ENCODE measurements at regions not wholly inside any gene's neighbourhood (a gene's known extent, or its start where the extent isn't known, plus 50 kb on each side); places are given as distances from the start of the nearest gene placed in this dataset.

DNA sequence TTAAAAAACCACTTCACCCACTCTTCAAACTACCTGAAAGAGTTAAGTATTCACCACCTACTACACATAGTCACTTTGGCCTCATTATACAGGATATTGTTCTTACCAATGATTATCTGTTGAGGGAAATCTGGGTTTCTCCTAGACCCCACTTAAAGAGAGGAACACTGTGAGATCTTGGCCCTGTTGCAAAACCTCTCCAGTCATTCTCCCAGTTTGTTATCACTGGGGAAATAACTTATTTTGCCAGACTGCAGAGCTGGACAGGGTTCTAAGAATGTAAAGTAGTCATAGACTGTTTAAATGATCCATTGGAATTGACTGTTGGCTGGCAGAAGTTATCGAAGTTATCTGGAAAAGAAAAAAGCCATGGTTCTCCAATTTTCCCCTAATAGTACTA lies 143.8 kb downstream of the HGF start:
- POLR2A ChIA-PET: no interaction called here
- WGBS (ENCODE audit: insufficient coverage): no CpG with 5 or more reads among the region's 1 CpG

DNA sequence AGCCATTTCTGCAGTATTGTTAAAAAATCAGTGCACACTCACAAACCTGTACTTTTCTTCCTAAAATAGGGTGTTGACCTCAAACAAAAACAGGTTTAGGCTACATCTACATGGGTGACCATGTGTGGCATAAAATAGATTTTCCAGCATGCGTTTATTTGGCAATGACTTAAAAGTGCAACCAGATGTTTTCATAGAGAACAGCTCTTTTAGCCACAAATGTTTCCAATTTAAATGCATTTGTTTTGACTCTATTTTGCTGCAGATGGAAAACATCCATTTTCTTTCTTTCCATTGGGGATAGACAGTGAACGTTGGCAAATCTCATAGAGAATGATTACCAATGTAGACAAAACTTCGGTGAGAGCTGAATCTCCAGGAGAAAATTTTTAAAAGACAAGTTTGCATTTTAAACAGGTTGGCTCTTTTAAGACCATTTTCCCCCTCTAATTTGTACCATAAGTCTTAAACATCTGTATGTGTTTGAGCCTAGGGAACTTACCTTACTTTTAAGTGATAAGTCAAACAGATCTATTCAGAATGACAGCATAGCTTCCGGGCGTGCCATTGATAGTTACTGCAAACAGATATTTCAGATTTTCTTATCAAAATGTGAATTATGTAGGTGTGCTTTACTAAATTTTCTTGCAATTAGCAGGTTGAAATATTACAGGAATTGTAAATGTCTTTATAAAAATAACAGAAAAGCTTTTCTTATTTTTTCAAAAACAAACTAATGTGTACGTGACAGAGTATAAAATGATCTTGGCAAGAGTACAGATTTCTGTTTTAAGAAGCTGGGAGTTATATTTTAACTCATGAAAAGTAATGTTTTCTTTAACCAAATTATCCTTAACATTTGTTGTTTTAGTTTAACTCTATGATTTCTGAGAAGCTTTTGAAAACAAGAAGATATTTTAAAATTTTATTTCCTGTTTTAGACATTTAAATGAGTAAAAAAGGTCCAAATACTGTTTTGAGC lies 144.9 kb downstream of the HGF start:
- Histone ChIP-seq H2AFZ (ENCODE audit: insufficient read depth, low read depth, low read length, poor library complexity, severe bottlenecking) (no peak overlapping the region), H3K79me2 (ENCODE audit: control insufficient read depth, insufficient read depth, low read length) (no peaks in the 10 kb centered on the region), H3K9ac (ENCODE audit: low read length) (no peak overlapping the region), H3K36me3 (replicated peaks in 1 of 2; ENCODE audit: control extremely low read depth in 1 of 2, control insufficient read depth in 1 of 2, extremely low read depth in 1 of 2, insufficient read depth in 2 of 2, low read length in 1 of 2) (no peaks in the 10 kb centered on the region), H3K4me3 (ENCODE audit: control extremely low read depth in 1 of 5, extremely low read depth in 1 of 5, insufficient read depth in 1 of 5, low read depth in 2 of 5, low read length in 4 of 5) (no peak overlapping the region), H3K4me1 (ENCODE audit: control insufficient read depth in 2 of 2, insufficient read depth in 2 of 2, low read length in 2 of 2) (no peaks in the 10 kb centered on the region), H3K9me3 (ENCODE audit: control extremely low read depth in 1 of 3, control insufficient read depth in 2 of 3, insufficient read depth in 1 of 3, low read length in 2 of 3) (no peaks in the 10 kb centered on the region), H3K27me3 (replicated peaks in 1 of 4; ENCODE audit: control extremely low read depth in 1 of 4, control insufficient read depth in 3 of 4, insufficient read depth in 4 of 4, low read length in 3 of 4) (no peaks in the 10 kb centered on the region), H4K20me1 (ENCODE audit: control insufficient read depth, insufficient read depth, low read length, poor library complexity, severe bottlenecking) (no peaks in the 10 kb centered on the region), H3K4me2 (replicated peaks; ENCODE audit: low read depth, low read length, poor library complexity, severe bottlenecking) (no peak overlapping the region), H3K27ac (ENCODE audit: low read length in 2 of 2) (no peak overlapping the region)
- ChIA-PET CTCF (no interaction called here), POLR2A (no interaction called here)
- Mint-ChIP-seq H3K4me3 (no peak overlapping the region), H3K27ac (no peak overlapping the region), H3K9me3 (ENCODE audit: insufficient read depth) (no peaks in the 10 kb centered on the region), H3K4me1 (no peaks in the 10 kb centered on the region), H3K27me3 (no peaks in the 10 kb centered on the region)
- WGBS (ENCODE audit: insufficient coverage): 80% methylated on average over 1 of the region's 6 CpGs
- no peak for ATAC-seq (ENCODE audit: low read depth)
- intact Hi-C loops (cut with micrococcal nuclease): no loop called here
- no peak for DNase-seq
- TF ChIP-seq, protein P1, sequence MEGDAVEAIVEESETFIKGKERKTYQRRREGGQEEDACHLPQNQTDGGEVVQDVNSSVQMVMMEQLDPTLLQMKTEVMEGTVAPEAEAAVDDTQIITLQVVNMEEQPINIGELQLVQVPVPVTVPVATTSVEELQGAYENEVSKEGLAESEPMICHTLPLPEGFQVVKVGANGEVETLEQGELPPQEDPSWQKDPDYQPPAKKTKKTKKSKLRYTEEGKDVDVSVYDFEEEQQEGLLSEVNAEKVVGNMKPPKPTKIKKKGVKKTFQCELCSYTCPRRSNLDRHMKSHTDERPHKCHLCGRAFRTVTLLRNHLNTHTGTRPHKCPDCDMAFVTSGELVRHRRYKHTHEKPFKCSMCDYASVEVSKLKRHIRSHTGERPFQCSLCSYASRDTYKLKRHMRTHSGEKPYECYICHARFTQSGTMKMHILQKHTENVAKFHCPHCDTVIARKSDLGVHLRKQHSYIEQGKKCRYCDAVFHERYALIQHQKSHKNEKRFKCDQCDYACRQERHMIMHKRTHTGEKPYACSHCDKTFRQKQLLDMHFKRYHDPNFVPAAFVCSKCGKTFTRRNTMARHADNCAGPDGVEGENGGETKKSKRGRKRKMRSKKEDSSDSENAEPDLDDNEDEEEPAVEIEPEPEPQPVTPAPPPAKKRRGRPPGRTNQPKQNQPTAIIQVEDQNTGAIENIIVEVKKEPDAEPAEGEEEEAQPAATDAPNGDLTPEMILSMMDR (IDR thresholded peaks at IDR 0.05): no peak
- no peak for TF ChIP-seq EZH2 (IDR thresholded peaks at IDR 0.05; ENCODE audit: borderline replicate concordance, insufficient read depth, low read depth, low read length, poor library complexity, severe bottlenecking)

More for the DNA sequence above, 143.8 kb downstream of the HGF start:
- DNase-seq: no peak
- H3K4me1 ChIP-seq (ENCODE audit: control insufficient read depth in 2 of 2, insufficient read depth in 2 of 2, low read length in 2 of 2): no peaks in the 10 kb centered on the region
- TF ChIP-seq, protein P1 (IDR thresholded peaks at IDR 0.05): no peak
- TF ChIP-seq EZH2 (IDR thresholded peaks at IDR 0.05; ENCODE audit: borderline replicate concordance, insufficient read depth, low read depth, low read length, poor library complexity, severe bottlenecking): no peak
- no peak overlapping the region for H3K9ac ChIP-seq (ENCODE audit: low read length)
- H3K27ac Mint-ChIP-seq: no peak overlapping the region
- H4K20me1 ChIP-seq (ENCODE audit: control insufficient read depth, insufficient read depth, low read length, poor library complexity, severe bottlenecking): no peaks in the 10 kb centered on the region
- no peaks in the 10 kb centered on the region for H3K4me1 Mint-ChIP-seq
- H3K9me3 ChIP-seq (ENCODE audit: control extremely low read depth in 1 of 3, control insufficient read depth in 2 of 3, insufficient read depth in 1 of 3, low read length in 2 of 3): no peaks in the 10 kb centered on the region
- H2AFZ ChIP-seq (ENCODE audit: insufficient read depth, low read depth, low read length, poor library complexity, severe bottlenecking): no peak overlapping the region
- CTCF ChIA-PET: no interaction called here
- no peak for ATAC-seq (ENCODE audit: low read depth)
- peaks cover 3% of the 10 kb centered on the region for H3K9me3 Mint-ChIP-seq (ENCODE audit: insufficient read depth)
- no peak overlapping the region for H3K4me3 ChIP-seq (ENCODE audit: control extremely low read depth in 1 of 5, extremely low read depth in 1 of 5, insufficient read depth in 1 of 5, low read depth in 2 of 5, low read length in 4 of 5)
- no peak overlapping the region for H3K27ac ChIP-seq (ENCODE audit: low read length in 2 of 2)
- intact Hi-C loops (cut with micrococcal nuclease): no loop called here
- no peaks in the 10 kb centered on the region for H3K36me3 ChIP-seq (replicated peaks in 1 of 2; ENCODE audit: control extremely low read depth in 1 of 2, control insufficient read depth in 1 of 2, extremely low read depth in 1 of 2, insufficient read depth in 2 of 2, low read length in 1 of 2)
- H3K27me3 Mint-ChIP-seq: no peaks in the 10 kb centered on the region
- H3K27me3 ChIP-seq (replicated peaks in 1 of 4; ENCODE audit: control extremely low read depth in 1 of 4, control insufficient read depth in 3 of 4, insufficient read depth in 4 of 4, low read length in 3 of 4): no peaks in the 10 kb centered on the region
- H3K4me3 Mint-ChIP-seq: no peak overlapping the region
- no peak overlapping the region for H3K4me2 ChIP-seq (replicated peaks; ENCODE audit: low read depth, low read length, poor library complexity, severe bottlenecking)
- H3K79me2 ChIP-seq (ENCODE audit: control insufficient read depth, insufficient read depth, low read length): no peaks in the 10 kb centered on the region

Data from B cell (primary cell).